ENCODE measurements at regions not wholly inside any gene's neighbourhood (a gene's known extent, or its start where the extent isn't known, plus 50 kb on each side); places are given as distances from the start of the nearest gene placed in this dataset.

DNA sequence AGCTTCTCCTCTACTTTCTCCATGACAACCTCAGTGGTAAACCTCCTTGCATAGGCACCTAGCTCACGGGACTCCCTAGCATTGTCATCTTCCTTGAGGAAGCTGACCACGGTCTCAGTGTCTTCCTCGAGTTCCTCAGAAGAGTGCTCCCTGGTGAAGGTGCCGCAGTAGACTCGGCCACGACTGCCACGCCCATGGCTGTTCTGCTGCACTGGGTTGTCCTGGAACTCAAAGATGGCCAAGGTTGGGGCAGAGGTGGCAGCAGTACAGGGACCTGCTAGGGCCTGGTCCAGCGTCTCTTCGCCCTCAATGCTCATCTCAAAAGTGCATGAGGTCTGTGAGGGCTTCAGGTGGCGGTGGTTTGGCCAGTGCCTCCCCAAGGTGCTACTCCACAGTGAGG lies 147.9 kb upstream of the ARHGEF9 start:
- Histone ChIP-seq H3K36me3 (no peaks in the 10 kb centered on the region), H3K4me3 (no peak overlapping the region), H3K9me3 (no peaks in the 10 kb centered on the region), H3K4me1 (peaks cover 0 to 23% (median 0%) of the 10 kb centered on the region in 4 donors), H3K27me3 (no peaks in the 10 kb centered on the region), H3K27ac (no peak overlapping the region)
- no peak for DNase-seq
- intact Hi-C loops (cut with DNase I; ENCODE audit: low total_unique reads), result no loop called here
- TF ChIP-seq, protein P1, sequence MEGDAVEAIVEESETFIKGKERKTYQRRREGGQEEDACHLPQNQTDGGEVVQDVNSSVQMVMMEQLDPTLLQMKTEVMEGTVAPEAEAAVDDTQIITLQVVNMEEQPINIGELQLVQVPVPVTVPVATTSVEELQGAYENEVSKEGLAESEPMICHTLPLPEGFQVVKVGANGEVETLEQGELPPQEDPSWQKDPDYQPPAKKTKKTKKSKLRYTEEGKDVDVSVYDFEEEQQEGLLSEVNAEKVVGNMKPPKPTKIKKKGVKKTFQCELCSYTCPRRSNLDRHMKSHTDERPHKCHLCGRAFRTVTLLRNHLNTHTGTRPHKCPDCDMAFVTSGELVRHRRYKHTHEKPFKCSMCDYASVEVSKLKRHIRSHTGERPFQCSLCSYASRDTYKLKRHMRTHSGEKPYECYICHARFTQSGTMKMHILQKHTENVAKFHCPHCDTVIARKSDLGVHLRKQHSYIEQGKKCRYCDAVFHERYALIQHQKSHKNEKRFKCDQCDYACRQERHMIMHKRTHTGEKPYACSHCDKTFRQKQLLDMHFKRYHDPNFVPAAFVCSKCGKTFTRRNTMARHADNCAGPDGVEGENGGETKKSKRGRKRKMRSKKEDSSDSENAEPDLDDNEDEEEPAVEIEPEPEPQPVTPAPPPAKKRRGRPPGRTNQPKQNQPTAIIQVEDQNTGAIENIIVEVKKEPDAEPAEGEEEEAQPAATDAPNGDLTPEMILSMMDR (IDR thresholded peaks at IDR 0.05), result no peak

DNA sequence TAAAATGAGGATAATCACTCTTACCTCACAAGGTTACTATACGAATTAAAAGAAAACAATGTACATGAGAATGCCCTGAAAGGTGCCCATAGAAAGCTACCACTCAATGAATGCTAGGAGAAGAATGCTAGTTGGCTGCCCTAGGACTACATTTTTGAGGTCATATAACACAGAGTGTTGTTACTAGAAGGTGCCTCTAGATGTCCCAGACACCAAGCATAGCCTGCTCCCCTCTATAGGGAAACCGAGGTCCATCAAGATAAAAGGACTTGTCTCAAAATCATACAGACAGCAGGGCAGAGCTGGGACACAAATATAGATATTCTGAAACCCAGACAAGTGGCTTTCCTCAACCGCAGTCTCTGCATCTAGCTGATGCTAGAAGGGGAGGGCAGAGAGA lies 147.0 kb upstream of the ARHGEF9 start:
- Histone ChIP-seq H3K27ac (no peak overlapping the region), H3K36me3 (no peaks in the 10 kb centered on the region), H3K4me3 (no peak overlapping the region), H3K27me3 (no peaks in the 10 kb centered on the region), H3K9me3 (peaks cover 0 to 3% (median 0%) of the 10 kb centered on the region in 3 donors), H3K4me1 (peaks cover 0 to 23% (median 0%) of the 10 kb centered on the region in 4 donors)
- intact Hi-C loops (cut with DNase I; ENCODE audit: low total_unique reads), result no loop called here
- no peak for DNase-seq
- TF ChIP-seq, protein P1 (IDR thresholded peaks at IDR 0.05), result no peak

DNA sequence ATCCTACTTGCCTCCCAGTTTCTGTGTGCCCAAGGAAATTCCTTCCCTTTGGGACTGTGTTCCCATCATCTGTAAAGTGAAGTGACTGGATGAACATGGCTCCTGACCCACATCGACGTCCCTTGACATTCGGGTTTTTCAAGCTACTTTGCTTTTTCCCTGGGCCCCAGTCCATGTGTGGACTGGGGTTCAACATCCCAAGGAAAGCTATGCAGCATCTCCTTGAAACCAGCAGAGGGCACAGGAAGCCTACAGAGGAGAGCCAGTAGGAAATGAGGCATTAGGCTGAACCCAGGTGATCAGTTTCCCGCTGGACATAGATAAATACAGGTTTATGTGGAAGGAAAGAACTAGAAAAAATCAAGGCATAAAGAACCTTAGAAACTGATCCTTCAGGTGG lies 145.1 kb upstream of the ARHGEF9 start:
- no peak overlapping the region for H3K4me3 ChIP-seq
- TF ChIP-seq, protein P1 (IDR thresholded peaks at IDR 0.05), result peak in 1 of 2 experiments; percentile 23
- no peaks in the 10 kb centered on the region for H3K36me3 ChIP-seq
- no peak for DNase-seq
- intact Hi-C loops (cut with DNase I; ENCODE audit: low total_unique reads), result no loop called here
- peak overlapping the region in 1 of 2 donors; percentile 13 for H3K27ac ChIP-seq
- no peaks in the 10 kb centered on the region for H3K27me3 ChIP-seq
- H3K9me3 ChIP-seq, result peaks cover 0 to 3% (median 0%) of the 10 kb centered on the region in 3 donors
- peaks cover 0 to 11% (median 0%) of the 10 kb centered on the region in 4 donors for H3K4me1 ChIP-seq

DNA sequence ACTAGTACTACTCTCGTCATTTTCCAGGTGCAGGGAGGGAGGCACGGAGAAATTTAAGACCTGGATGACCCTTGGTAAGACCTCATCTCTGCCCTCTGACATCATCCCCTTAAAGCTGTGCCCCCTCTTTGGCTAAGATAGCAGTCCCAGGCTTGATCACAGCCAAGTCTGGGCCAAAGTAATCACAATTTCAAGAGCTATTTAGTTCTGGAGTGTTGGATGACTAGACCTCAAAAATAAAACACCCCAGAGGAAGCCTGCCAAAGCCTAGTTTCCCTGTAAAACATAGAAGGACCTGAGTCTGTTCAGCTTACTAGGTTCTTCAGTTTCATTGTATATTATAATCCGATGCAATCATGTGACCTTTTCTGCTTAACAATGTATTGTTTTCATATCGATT lies 144.6 kb upstream of the ARHGEF9 start:
- Histone ChIP-seq H3K27ac (peak overlapping the region in 1 of 2 donors; percentile 13), H3K4me1 (peaks cover 0 to 11% (median 0%) of the 10 kb centered on the region in 4 donors), H3K4me3 (no peak overlapping the region), H3K36me3 (no peaks in the 10 kb centered on the region), H3K9me3 (peaks cover 0 to 3% (median 0%) of the 10 kb centered on the region in 3 donors), H3K27me3 (no peaks in the 10 kb centered on the region)
- TF ChIP-seq, protein P1 (IDR thresholded peaks at IDR 0.05), result no peak
- DNase-seq, result no peak
- intact Hi-C loops (cut with DNase I; ENCODE audit: low total_unique reads), result no loop called here

DNA sequence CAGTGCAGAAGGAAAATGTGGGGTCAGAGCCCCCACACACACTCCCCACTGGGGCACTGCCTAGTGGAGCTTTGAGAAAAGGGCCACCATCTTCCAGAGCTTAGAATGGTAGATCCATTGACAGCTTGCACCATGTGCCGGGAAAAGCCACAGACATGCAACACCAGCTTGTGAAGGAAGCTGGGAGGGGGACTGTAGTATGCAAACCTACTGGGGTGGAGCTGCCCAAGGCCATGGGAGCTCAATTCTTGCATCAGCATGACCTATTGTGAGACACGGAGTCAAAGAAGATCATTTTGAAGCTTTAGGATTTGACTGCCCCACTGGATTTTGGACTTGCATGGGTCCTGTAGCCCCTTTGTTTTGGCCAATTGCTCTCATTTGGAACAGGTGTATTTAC lies 142.8 kb upstream of the ARHGEF9 start:
- Histone ChIP-seq H3K27me3 (no peaks in the 10 kb centered on the region), H3K36me3 (no peaks in the 10 kb centered on the region), H3K27ac (no peak overlapping the region), H3K4me3 (no peak overlapping the region), H3K9me3 (peaks cover 0 to 3% (median 0%) of the 10 kb centered on the region in 3 donors), H3K4me1 (peaks cover 0 to 11% (median 0%) of the 10 kb centered on the region in 4 donors)
- intact Hi-C loops (cut with DNase I; ENCODE audit: low total_unique reads), result no loop called here
- no peak for DNase-seq
- TF ChIP-seq, protein P1 (IDR thresholded peaks at IDR 0.05), result no peak

DNA sequence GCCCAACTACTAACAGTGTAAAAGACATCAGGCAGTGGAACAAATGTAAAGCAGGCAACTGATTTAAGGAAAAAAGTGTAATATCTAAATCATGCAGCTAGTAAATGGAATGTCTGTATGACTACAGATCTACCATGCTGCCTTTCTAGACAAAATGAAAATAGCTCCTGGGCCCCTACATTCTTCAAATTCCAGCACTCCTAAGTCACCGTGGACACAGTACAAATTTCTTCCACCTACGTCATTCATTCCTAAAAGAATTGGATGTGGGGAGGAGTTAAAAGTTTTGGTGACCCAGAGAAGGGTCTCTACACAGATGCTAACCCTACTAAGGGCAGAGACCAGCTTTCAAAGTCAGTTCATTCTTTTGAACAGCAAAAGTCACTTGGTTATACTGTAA lies 137.2 kb upstream of the ARHGEF9 start:
- DNase-seq, result no peak
- Histone ChIP-seq H3K9me3 (peaks cover 0 to 1% (median 0%) of the 10 kb centered on the region in 3 donors), H3K4me1 (peaks cover 0 to 36% (median 7%) of the 10 kb centered on the region in 4 donors), H3K4me3 (no peak overlapping the region), H3K27ac (peak overlapping the region in 1 of 2 donors; percentile 62), H3K27me3 (no peaks in the 10 kb centered on the region), H3K36me3 (no peaks in the 10 kb centered on the region)
- intact Hi-C loops (cut with DNase I; ENCODE audit: low total_unique reads), result no loop called here
- TF ChIP-seq, protein P1 (IDR thresholded peaks at IDR 0.05), result no peak
